Muscle of leg (tissue), 3 donors: ENCODE measurements at regions not wholly inside any gene's neighbourhood (a gene's known extent, or its start where the extent isn't known, plus 50 kb on each side); places are given as distances from the start of the nearest gene placed in this dataset.

Experiments used
- DNase-seq: peaks from one replicate; pipeline ENCODE4 v3.0.0; 2013
- H3K27ac ChIP-seq: one replicate; pipeline ENCODE4 v1.5.1; 2013; ENCODE audit warnings: mild to moderate bottlenecking, low read length, control low read depth
- H3K27me3 ChIP-seq: one replicate; pipeline ENCODE4 v1.6.1; 2013; ENCODE audit warnings: low read length; ENCODE audit not compliant: control insufficient read depth, insufficient read depth
- H3K36me3 ChIP-seq: one replicate; pipeline ENCODE4 v1.6.1; 2013; ENCODE audit warnings: low read length; ENCODE audit not compliant: control insufficient read depth, insufficient read depth
- H3K4me1 ChIP-seq: one replicate; pipeline ENCODE4 v1.6.1; 2013; ENCODE audit warnings: low read length; ENCODE audit not compliant: control insufficient read depth, insufficient read depth
- H3K4me3 ChIP-seq: one replicate; pipeline ENCODE4 v1.5.1; 2013; ENCODE audit warnings: low read length, control low read depth
- H3K9me3 ChIP-seq: replicated peaks from 2 replicates; pipeline ENCODE4 v1.6.1; 2013; ENCODE audit warnings: low read depth, low read length; ENCODE audit not compliant: control insufficient read depth
- WGBS: methylation state at CpG from one replicate; pipeline ENCODE4 v1.1.5; 2013; ENCODE audit warnings: missing lambda C conversion rate; ENCODE audit not compliant: insufficient coverage; 5-methylcytosine and 5-hydroxymethylcytosine counted together

GRCh38 chr3:177602601-177603147, 405.4 kb upstream of the TBL1XR1 start:
- Histone ChIP-seq H3K4me1 (peaks cover 15% of the 10 kb centered on the region), H3K36me3 (no peaks in the 10 kb centered on the region), H3K9me3 (peaks cover 6% of the 10 kb centered on the region), H3K4me3 (no peak overlapping the region), H3K27me3 (no peaks in the 10 kb centered on the region), H3K27ac (no peak overlapping the region)
- WGBS: 100% methylated on average over 1 of the region's 2 CpGs
- DNase-seq: no peak

GRCh38 chr3:177603148-177603603, 405.9 kb upstream of the TBL1XR1 start:
- DNase-seq: no peak
- Histone ChIP-seq H3K27me3 (no peaks in the 10 kb centered on the region), H3K36me3 (no peaks in the 10 kb centered on the region), H3K27ac (no peak overlapping the region), H3K4me3 (no peak overlapping the region), H3K4me1 (peaks cover 14% of the 10 kb centered on the region), H3K9me3 (peaks cover 6% of the 10 kb centered on the region)
- WGBS: no CpG with 5 or more reads among the region's 2 CpGs

GRCh38 chr3:177604181-177604580, 406.9 kb upstream of the TBL1XR1 start:
- no peak for DNase-seq
- Histone ChIP-seq H3K27me3 (no peaks in the 10 kb centered on the region), H3K27ac (no peak overlapping the region), H3K4me3 (no peak overlapping the region), H3K9me3 (peaks cover 6% of the 10 kb centered on the region), H3K36me3 (no peaks in the 10 kb centered on the region), H3K4me1 (peaks cover 14% of the 10 kb centered on the region)
- 60% methylated on average over 1 of the region's 7 CpGs for WGBS

- no peaks in the 10 kb centered on the region for H3K27me3 ChIP-seq
- 69% methylated on average over 4 of the region's 4 CpGs for WGBS
- H3K9me3 ChIP-seq: peaks cover 6% of the 10 kb centered on the region
- peaks cover 22% of the 10 kb centered on the region for H3K4me1 ChIP-seq
- no peak overlapping the region for H3K4me3 ChIP-seq
- H3K36me3 ChIP-seq: no peaks in the 10 kb centered on the region
- peak overlapping the region; percentile 44 for H3K27ac ChIP-seq
- DNase-seq: no peak
Measured at GRCh38 chr3:177606891-177607290, 409.6 kb upstream of the TBL1XR1 start.

GRCh38 chr3:177607589-177607988, 410.3 kb upstream of the TBL1XR1 start:
- Histone ChIP-seq H3K27me3 (no peaks in the 10 kb centered on the region), H3K27ac (peak overlapping the region; percentile 17), H3K9me3 (peaks cover 6% of the 10 kb centered on the region), H3K4me1 (peaks cover 23% of the 10 kb centered on the region), H3K4me3 (no peak overlapping the region), H3K36me3 (no peaks in the 10 kb centered on the region)
- DNase-seq: peak; percentile 57
- WGBS: no CpG with 5 or more reads among the region's 5 CpGs

GRCh38 chr3:177608443-177608842, 411.2 kb upstream of the TBL1XR1 start:
- Histone ChIP-seq H3K36me3 (no peaks in the 10 kb centered on the region), H3K27me3 (no peaks in the 10 kb centered on the region), H3K9me3 (peaks cover 6% of the 10 kb centered on the region), H3K27ac (no peak overlapping the region), H3K4me1 (peaks cover 18% of the 10 kb centered on the region), H3K4me3 (no peak overlapping the region)
- DNase-seq: no peak
- WGBS: no CpG with 5 or more reads among the region's 1 CpG

GRCh38 chr3:177609613-177610012, 412.3 kb upstream of the TBL1XR1 start:
- Histone ChIP-seq H3K4me1 (peaks cover 18% of the 10 kb centered on the region), H3K27ac (no peak overlapping the region), H3K4me3 (no peak overlapping the region), H3K9me3 (peaks cover 6% of the 10 kb centered on the region), H3K36me3 (no peaks in the 10 kb centered on the region), H3K27me3 (no peaks in the 10 kb centered on the region)
- no peak for DNase-seq

GRCh38 chr3:177610262-177610661, 413.0 kb upstream of the TBL1XR1 start:
- DNase-seq: no peak
- WGBS: no CpG with 5 or more reads among the region's 2 CpGs
- Histone ChIP-seq H3K36me3 (no peaks in the 10 kb centered on the region), H3K4me3 (no peak overlapping the region), H3K27ac (no peak overlapping the region), H3K27me3 (no peaks in the 10 kb centered on the region), H3K9me3 (peaks cover 3% of the 10 kb centered on the region), H3K4me1 (peaks cover 23% of the 10 kb centered on the region)

GRCh38 chr3:177610686-177611633, 413.7 kb upstream of the TBL1XR1 start:
- no peaks in the 10 kb centered on the region for H3K9me3 ChIP-seq
- DNase-seq: peak; percentile 62
- H3K4me3 ChIP-seq: no peak overlapping the region
- no CpG with 5 or more reads among the region's 5 CpGs for WGBS
- H3K27ac ChIP-seq: peak overlapping the region; percentile 43
- no peaks in the 10 kb centered on the region for H3K27me3 ChIP-seq
- peaks cover 23% of the 10 kb centered on the region for H3K4me1 ChIP-seq
- no peaks in the 10 kb centered on the region for H3K36me3 ChIP-seq

- Histone ChIP-seq H3K4me1 (peaks cover 21% of the 10 kb centered on the region), H3K4me3 (no peak overlapping the region), H3K27ac (peak overlapping the region; percentile 8), H3K9me3 (no peaks in the 10 kb centered on the region), H3K36me3 (no peaks in the 10 kb centered on the region), H3K27me3 (no peaks in the 10 kb centered on the region)
- DNase-seq: peak; percentile 80
- 40% methylated on average over 1 of the region's 6 CpGs for WGBS
Measured at GRCh38 chr3:177611752-177612334, 414.6 kb upstream of the TBL1XR1 start.
